ENCODE measurements at regions not wholly inside any gene's neighbourhood (a gene's known extent, or its start where the extent isn't known, plus 50 kb on each side); places are given as distances from the start of the nearest gene placed in this dataset.
A peak's percentile ranks its signal among the peaks of the same experiment; 100 is the strongest.

GRCh38 chr15:60223176-60223575 is 174.6 kb downstream of the ANXA2 start:
- H3K9me3 Mint-ChIP-seq, result no peaks in the 10 kb centered on the region
- H3K27ac Mint-ChIP-seq, result no peak overlapping the region
- no peaks in the 10 kb centered on the region for H3K36me3 Mint-ChIP-seq (ENCODE audit: low read depth)
- ATAC-seq (replicated peaks), result no peak
- peaks cover 17% of the 10 kb centered on the region for H3K27me3 Mint-ChIP-seq
- no peaks in the 10 kb centered on the region for H3K4me1 Mint-ChIP-seq
- no peak overlapping the region for H3K4me3 Mint-ChIP-seq

GRCh38 chr15:60226924-60227323 is 170.9 kb downstream of the ANXA2 start:
- Mint-ChIP-seq H3K4me3 (no peak overlapping the region), H3K9me3 (no peaks in the 10 kb centered on the region), H3K36me3 (ENCODE audit: low read depth) (no peaks in the 10 kb centered on the region), H3K27me3 (peaks cover 27% of the 10 kb centered on the region), H3K27ac (no peak overlapping the region), H3K4me1 (no peaks in the 10 kb centered on the region)
- no peak for ATAC-seq (replicated peaks)

- no peaks in the 10 kb centered on the region for H3K4me1 Mint-ChIP-seq
- no peak for ATAC-seq (replicated peaks)
- no peaks in the 10 kb centered on the region for H3K9me3 Mint-ChIP-seq
- H3K27me3 Mint-ChIP-seq, result peaks cover 29% of the 10 kb centered on the region
- H3K27ac Mint-ChIP-seq, result no peak overlapping the region
- H3K36me3 Mint-ChIP-seq (ENCODE audit: low read depth), result no peaks in the 10 kb centered on the region
- no peak overlapping the region for H3K4me3 Mint-ChIP-seq
These were observed 169.7 kb downstream of the ANXA2 start for GRCh38 chr15:60228101-60228500.

- H3K9me3 Mint-ChIP-seq, result no peaks in the 10 kb centered on the region
- H3K27ac Mint-ChIP-seq, result no peak overlapping the region
- H3K27me3 Mint-ChIP-seq, result peaks cover 28% of the 10 kb centered on the region
- no peak for ATAC-seq (replicated peaks)
- no peak overlapping the region for H3K4me3 Mint-ChIP-seq
- no peaks in the 10 kb centered on the region for H3K4me1 Mint-ChIP-seq
- no peaks in the 10 kb centered on the region for H3K36me3 Mint-ChIP-seq (ENCODE audit: low read depth)
These were observed 169.2 kb downstream of the ANXA2 start for GRCh38 chr15:60228619-60229018.

DNA sequence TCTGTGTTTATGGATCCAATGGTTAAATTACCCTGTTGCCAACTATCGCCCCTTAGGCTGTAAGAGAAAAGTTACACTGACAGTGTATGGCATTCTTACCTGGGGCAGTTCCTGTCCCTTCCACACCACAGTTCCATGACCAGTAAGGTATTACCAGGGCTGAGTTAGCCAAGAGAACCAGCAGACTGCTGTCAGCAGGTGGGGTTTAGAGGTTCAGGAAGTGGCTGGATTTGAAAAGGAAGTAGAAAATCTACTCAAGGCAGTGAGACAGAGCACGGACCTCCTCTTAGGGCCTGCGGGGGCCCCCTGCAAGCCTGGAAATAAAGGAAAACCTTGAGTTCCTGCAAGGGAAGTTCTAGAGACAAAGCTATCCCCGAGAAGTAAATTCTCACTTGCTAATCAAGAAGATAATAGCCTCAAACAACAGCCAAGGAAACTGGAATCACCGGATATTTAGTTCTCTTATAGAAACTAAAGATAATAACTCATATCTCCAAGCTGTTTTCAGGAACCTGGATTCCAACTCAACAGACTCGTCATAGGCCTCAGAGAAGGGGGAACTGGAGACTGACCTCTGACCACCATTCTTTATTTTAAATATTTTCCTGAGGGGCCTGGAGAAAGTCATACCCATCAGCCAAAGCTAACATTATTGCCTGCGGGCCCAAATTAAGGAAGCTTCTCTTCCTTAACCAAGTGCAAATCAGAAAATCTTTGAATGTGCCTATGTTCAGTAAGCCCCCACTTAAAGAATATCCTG is 161.7 kb downstream of the ANXA2 start:
- Mint-ChIP-seq H3K9me3 (peaks cover 3% of the 10 kb centered on the region), H3K27ac (no peak overlapping the region), H3K4me1 (peaks cover 4% of the 10 kb centered on the region), H3K27me3 (peaks cover 45% of the 10 kb centered on the region), H3K4me3 (no peak overlapping the region), H3K36me3 (ENCODE audit: low read depth) (no peaks in the 10 kb centered on the region)
- ATAC-seq (replicated peaks), result no peak

DNA sequence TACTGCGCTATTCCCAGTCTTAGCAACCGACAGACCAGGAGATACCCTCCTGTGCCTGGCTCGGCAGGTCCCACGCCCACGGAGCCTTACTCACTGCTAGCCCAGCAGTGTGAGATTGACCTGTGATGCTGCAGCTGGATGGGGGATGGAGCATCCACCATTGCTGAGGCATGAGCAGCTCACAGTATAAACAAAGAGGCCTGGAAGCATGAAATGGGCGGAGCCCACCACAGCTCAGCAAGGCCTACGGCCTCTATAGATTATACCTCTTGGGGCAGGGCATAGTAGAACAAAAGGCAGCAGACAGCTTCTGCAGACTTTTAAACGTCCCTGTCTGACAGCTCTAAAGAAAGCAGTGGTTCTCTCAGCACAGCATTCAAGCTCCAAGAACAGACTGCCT is 160.3 kb downstream of the ANXA2 start:
- Mint-ChIP-seq H3K27me3 (peaks cover 41% of the 10 kb centered on the region), H3K4me1 (peaks cover 4% of the 10 kb centered on the region), H3K4me3 (no peak overlapping the region), H3K27ac (no peak overlapping the region), H3K36me3 (ENCODE audit: low read depth) (no peaks in the 10 kb centered on the region), H3K9me3 (peaks cover 3% of the 10 kb centered on the region)
- ATAC-seq (replicated peaks), result no peak

- Mint-ChIP-seq H3K4me1 (no peaks in the 10 kb centered on the region), H3K27me3 (peaks cover 18% of the 10 kb centered on the region), H3K27ac (no peak overlapping the region), H3K9me3 (no peaks in the 10 kb centered on the region), H3K36me3 (ENCODE audit: low read depth) (no peaks in the 10 kb centered on the region), H3K4me3 (no peak overlapping the region)
- no peak for ATAC-seq (replicated peaks)
These were observed 154.0 kb downstream of the ANXA2 start for GRCh38 chr15:60243769-60244168.

- Mint-ChIP-seq H3K36me3 (ENCODE audit: low read depth) (no peaks in the 10 kb centered on the region), H3K27me3 (peaks cover 11% of the 10 kb centered on the region), H3K9me3 (no peaks in the 10 kb centered on the region), H3K27ac (no peak overlapping the region), H3K4me1 (no peaks in the 10 kb centered on the region), H3K4me3 (no peak overlapping the region)
- no peak for ATAC-seq (replicated peaks)
These were observed 153.0 kb downstream of the ANXA2 start for GRCh38 chr15:60244813-60245212.

DNA sequence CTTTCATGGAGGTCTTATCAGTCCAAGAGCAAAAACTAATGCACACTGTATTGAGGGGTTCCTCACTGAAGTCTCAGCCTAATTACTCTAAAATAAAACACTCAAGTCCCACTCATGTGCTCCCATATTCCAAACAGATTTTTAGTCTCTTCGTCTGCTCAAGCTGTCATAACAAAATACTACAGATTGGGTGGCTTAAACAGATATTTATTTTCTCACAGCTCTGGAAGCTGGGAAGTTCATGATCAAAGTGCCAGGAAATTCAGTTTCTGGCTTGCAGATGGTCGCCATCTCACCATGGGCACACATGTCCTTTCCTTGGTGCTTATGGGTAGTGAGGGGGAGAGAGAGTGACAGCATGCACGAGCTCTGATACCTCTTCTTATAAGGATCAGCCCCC is 147.5 kb downstream of the ANXA2 start:
- peaks cover 28% of the 10 kb centered on the region for H3K27me3 Mint-ChIP-seq
- ATAC-seq (replicated peaks), result no peak
- no peak overlapping the region for H3K4me3 Mint-ChIP-seq
- peaks cover 8% of the 10 kb centered on the region for H3K4me1 Mint-ChIP-seq
- H3K36me3 Mint-ChIP-seq (ENCODE audit: low read depth), result no peaks in the 10 kb centered on the region
- H3K9me3 Mint-ChIP-seq, result no peaks in the 10 kb centered on the region
- H3K27ac Mint-ChIP-seq, result no peak overlapping the region

- Mint-ChIP-seq H3K36me3 (ENCODE audit: low read depth) (no peaks in the 10 kb centered on the region), H3K4me1 (peaks cover 10% of the 10 kb centered on the region), H3K27ac (no peak overlapping the region), H3K4me3 (no peak overlapping the region), H3K27me3 (peaks cover 29% of the 10 kb centered on the region), H3K9me3 (no peaks in the 10 kb centered on the region)
- ATAC-seq (replicated peaks), result no peak
These were observed 146.3 kb downstream of the ANXA2 start for GRCh38 chr15:60251300-60252070.

GRCh38 chr15:60254416-60254815 is 143.4 kb downstream of the ANXA2 start:
- no peaks in the 10 kb centered on the region for H3K36me3 Mint-ChIP-seq (ENCODE audit: low read depth)
- peak; percentile 48 for ATAC-seq (replicated peaks)
- H3K9me3 Mint-ChIP-seq, result no peaks in the 10 kb centered on the region
- peaks cover 33% of the 10 kb centered on the region for H3K27me3 Mint-ChIP-seq
- H3K4me1 Mint-ChIP-seq, result peaks cover 10% of the 10 kb centered on the region
- peak overlapping the region; percentile 67 for H3K27ac Mint-ChIP-seq
- no peak overlapping the region for H3K4me3 Mint-ChIP-seq

GRCh38 chr15:60255390-60255789 is 142.4 kb downstream of the ANXA2 start:
- H3K27me3 Mint-ChIP-seq, result peaks cover 31% of the 10 kb centered on the region
- H3K4me3 Mint-ChIP-seq, result no peak overlapping the region
- H3K4me1 Mint-ChIP-seq, result peaks cover 10% of the 10 kb centered on the region
- ATAC-seq (replicated peaks), result peak; percentile 98
- H3K36me3 Mint-ChIP-seq (ENCODE audit: low read depth), result no peaks in the 10 kb centered on the region
- H3K9me3 Mint-ChIP-seq, result no peaks in the 10 kb centered on the region
- peak overlapping the region; percentile 67 for H3K27ac Mint-ChIP-seq

DNA sequence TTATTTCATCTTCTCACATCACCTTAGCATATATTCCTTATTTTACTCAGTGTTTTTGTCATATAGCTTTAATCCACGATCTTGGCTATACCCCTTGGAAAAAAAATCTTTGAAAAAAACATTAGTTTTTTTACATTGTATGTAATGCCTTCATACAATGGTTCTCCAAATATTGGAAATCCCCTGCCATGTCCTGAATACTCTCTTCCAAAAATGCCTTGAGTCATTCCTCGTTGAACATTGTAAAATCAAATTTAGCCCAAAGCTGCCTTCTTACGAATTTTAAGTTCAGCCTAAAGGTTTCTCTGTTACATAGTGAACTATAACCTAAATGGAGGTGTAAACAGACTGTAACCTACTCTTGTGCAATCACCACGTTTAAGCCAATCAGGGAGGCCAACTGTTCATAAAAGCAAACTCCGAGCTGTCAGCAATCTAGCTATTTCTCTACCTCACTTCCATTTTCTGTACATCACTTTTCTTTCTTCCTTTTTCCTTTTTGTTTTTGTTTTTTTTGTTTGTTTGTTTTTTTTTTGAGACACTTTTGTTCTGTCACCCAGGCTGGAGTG is 140.1 kb downstream of the ANXA2 start:
- Mint-ChIP-seq H3K4me3 (no peak overlapping the region), H3K36me3 (ENCODE audit: low read depth) (no peaks in the 10 kb centered on the region), H3K9me3 (no peaks in the 10 kb centered on the region), H3K27me3 (peaks cover 19% of the 10 kb centered on the region), H3K4me1 (peaks cover 10% of the 10 kb centered on the region), H3K27ac (no peak overlapping the region)
- no peak for ATAC-seq (replicated peaks)

- Mint-ChIP-seq H3K4me1 (peaks cover 7% of the 10 kb centered on the region), H3K4me3 (no peak overlapping the region)
- ATAC-seq (replicated peaks), result no peak
These were observed 138.3 kb downstream of the ANXA2 start for GRCh38 chr15:60259469-60259868.

DNA sequence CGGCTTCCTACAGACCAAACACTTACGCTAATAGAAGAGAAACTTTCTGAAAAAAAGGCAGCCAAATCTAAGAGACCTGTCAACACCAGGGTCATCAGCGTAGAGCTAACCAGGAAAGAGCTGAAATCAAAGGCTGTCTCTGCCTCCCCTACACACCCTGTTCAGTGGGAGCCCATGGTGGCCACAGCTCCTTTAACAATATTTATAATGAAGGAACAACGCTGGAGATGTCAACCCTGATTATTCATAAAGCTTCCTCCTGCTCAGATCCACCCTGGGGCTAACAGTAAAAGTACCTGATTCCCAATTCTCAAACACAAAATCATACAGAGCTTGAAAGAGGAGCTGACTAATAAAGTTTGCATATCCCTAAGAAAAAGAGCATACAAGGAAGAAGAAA is 133.7 kb downstream of the ANXA2 start:
- ATAC-seq (replicated peaks), result no peak
- Mint-ChIP-seq H3K9me3 (no peaks in the 10 kb centered on the region), H3K4me1 (no peaks in the 10 kb centered on the region), H3K27me3 (peaks cover 20% of the 10 kb centered on the region), H3K36me3 (ENCODE audit: low read depth) (no peaks in the 10 kb centered on the region), H3K27ac (no peak overlapping the region), H3K4me3 (no peak overlapping the region)

More at GRCh38 chr15:60259469-60259868, 138.3 kb downstream of the ANXA2 start:
- H3K9me3 Mint-ChIP-seq, result no peaks in the 10 kb centered on the region
- H3K27ac Mint-ChIP-seq, result no peak overlapping the region
- H3K36me3 Mint-ChIP-seq (ENCODE audit: low read depth), result no peaks in the 10 kb centered on the region
- H3K27me3 Mint-ChIP-seq, result peaks cover 13% of the 10 kb centered on the region
